Fibroblast of skin of left biceps (primary cell): ENCODE measurements at regions not wholly inside any gene's neighbourhood (a gene's known extent, or its start where the extent isn't known, plus 50 kb on each side); places are given as distances from the start of the nearest gene placed in this dataset.
"Not testable (repeated sequence)": the region's sequence is repeated elsewhere in the genome, so short reads cannot be mapped to it uniquely, and the experiment has no call there.

Experiments used
- DNase-seq, 2 experiments: peaks; one replicate each; pipeline ENCODE4 v3.0.0-alpha.2; 2013; ENCODE audit warnings: low read depth in 2 of 2

DNA sequence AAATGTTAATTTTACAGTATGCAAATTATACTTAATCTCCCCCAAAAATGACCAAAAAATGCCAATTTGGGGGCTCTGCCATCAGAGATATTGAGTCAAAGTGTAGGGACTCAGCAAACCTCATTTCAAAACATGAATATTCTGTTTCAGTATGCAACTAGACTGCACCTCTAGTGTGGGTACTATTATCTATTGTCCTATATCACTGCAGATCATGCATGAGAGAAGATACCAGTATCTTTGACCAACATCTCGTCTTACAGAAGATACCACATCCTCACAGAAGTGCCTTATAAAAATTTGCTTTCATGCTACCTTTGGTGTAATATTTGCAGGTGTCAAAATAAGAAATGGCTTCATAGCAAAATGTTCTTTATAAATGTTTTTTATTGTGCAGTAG is 623.8 kb downstream of the TENT5A start:
- no peak for DNase-seq

DNA sequence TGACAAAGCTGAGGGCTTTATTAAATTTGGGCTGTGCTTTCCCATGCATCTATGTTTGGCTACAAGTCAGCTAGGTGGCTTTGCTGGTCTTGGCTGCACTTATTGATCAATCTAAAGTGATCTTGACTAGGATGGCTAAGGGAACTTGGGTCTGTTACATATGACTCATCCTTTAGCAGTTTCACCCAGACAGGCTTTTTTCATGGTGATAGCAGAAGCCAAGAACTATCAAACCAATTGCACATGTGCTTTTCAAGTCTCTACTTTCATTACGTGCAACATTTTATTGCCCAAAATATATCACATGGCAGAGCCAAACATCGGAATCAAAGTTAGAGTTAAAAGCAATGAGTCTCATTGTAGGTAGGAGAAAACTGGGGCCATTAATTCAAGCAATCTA is 626.3 kb downstream of the TENT5A start:
- peak in 1 of 2 experiments; percentile 26 for DNase-seq

GRCh38 chr6:81120280-81120679 is 632.2 kb downstream of the TENT5A start:
- no peak for DNase-seq

DNA sequence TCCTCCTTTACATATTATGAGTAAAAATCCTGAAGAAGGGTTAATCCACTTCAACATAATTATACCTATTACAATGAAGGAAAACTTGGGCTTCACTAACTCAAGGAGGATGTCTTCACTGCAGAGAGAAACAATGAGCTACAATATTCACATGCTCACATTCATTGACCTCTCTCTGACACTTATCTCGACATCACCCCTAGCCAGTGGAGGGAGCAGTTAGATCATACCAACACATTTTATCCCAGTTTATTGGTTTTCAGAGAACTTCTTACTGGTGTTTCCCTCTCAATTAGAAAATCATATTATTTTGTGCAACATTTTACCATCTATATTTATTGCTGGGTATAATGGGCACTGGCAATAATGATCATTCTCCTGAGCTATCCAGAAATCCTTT is 646.5 kb downstream of the TENT5A start:
- DNase-seq: no peak

GRCh38 chr6:81098109-81098814 is 654.2 kb downstream of the TENT5A start:
- no peak for DNase-seq

GRCh38 chr6:81096464-81096863 is 656.0 kb downstream of the TENT5A start:
- not testable (repeated sequence) for DNase-seq

GRCh38 chr6:81093051-81093450 is 659.4 kb downstream of the TENT5A start:
- no peak for DNase-seq

DNA sequence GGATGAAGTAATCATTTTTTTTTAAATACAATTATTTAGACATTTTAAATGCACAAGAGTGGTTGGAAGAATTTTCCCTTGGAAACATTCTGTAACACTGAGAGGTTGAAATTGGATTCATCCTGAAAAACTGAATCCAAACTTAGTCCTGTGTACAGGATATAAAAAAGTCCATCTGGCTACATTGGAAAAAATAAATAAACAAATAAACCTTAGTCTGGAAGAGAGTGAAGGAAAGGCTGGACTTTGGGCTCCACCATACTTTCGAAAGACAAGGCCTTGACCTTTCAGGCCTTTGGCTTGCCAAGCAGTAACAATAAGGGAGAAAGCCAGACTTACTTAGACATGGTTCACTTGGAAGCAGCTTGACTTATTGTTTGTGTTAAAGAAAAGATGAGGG is 664.3 kb downstream of the TENT5A start:
- no peak for DNase-seq

GRCh38 chr6:81086991-81087390 is 665.5 kb downstream of the TENT5A start:
- DNase-seq: no peak

GRCh38 chr6:81085431-81085790 is 667.1 kb downstream of the TENT5A start:
- DNase-seq: no peak

GRCh38 chr6:81084776-81085430 is 667.6 kb downstream of the TENT5A start:
- no peak for DNase-seq

DNA sequence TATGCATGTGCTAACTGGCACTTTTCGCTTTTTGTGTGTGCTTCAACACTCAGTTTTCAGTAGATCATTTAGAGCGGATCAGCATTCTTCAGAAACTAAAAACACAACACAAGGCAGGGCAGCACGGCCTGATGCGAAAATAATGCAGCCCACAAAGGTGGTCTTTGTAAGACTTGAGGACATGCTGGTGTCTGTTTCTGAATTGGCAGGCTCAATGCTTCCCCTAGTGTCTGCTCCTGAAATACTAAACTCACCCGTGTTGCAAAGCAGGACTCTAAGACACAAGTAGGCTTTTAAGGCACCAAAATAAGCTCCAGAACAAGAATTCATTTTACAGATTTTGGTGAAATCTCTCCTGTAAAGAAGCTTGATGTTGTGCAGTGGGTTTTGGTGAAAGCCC is 676.5 kb downstream of the TENT5A start:
- DNase-seq: no peak

- no peak for DNase-seq
Observed at GRCh38 chr6:81073318-81073717, 679.2 kb downstream of the TENT5A start.

GRCh38 chr6:81071121-81071520 is 681.4 kb downstream of the TENT5A start:
- no peak for DNase-seq

GRCh38 chr6:81067057-81067456 is 685.4 kb downstream of the TENT5A start:
- no peak for DNase-seq

DNA sequence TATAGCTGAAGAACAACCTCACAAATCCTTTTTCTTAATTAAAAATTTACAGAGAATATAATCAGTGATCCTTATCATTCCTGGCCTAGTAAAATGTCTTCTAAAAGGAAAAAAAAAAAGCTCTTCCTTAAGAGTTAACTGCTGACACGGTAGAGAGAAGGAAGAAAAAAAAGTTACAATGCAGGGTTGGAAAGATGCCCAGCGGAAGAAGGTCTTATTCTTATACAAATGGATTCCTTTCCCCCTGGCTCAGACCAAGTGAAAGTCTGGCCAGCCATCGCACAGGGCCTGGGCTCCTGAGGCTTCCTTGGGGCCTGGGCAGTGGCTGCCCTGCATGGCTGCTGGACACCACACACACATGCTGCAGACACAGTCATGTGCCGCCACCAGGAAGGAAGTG is 688.6 kb downstream of the TENT5A start:
- no peak for DNase-seq

GRCh38 chr6:81054036-81054435 is 698.4 kb downstream of the TENT5A start:
- no peak for DNase-seq

DNA sequence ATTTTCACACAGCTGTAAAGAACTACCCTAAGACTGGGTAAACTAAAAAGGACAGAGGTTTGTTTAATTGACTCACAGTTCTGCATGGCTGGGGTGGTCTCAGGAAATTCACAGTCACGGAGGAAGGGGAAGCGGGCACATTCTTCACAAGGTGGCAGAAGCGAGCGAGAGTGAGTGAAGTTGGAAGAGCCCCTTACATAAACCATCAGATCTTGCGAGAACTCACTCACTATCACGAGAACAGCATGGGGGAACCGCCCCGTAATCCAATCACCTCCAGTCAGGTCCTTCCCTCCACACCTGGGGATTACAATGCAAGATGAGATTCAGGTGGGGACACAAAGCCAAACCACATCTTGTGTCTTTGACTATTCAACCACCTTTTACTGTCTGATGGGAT is 700.5 kb downstream of the TENT5A start:
- no peak for DNase-seq

DNA sequence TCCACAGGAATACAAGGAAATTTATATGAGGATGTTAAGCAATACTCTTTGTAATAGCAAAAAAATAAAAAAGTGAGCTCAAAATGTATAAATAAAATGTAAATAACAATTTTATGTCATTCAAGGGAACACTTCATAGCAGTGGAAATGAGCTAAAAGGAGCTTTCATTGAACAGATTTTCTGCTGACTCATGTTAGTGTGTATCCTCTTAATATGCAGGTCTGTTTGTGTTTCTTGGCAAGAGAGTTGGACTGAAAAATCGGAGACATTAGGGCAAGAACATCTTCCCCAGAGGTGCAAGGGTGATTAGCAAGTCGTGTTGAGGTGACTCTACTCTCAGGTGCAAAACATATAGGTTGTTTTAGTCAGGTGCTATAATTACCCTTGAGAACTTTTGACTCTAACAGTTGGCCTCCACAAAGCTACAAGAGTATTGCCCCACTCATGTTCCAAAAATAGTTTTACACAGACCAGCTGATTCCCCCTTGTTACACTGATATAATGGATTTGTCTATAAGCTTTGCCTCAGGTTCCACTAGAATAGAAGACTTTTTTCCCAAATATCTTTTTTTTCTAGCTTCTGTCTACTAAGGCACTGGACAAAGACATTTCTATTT is 702.9 kb downstream of the TENT5A start:
- peak; percentile 4 to 5 for DNase-seq

DNA sequence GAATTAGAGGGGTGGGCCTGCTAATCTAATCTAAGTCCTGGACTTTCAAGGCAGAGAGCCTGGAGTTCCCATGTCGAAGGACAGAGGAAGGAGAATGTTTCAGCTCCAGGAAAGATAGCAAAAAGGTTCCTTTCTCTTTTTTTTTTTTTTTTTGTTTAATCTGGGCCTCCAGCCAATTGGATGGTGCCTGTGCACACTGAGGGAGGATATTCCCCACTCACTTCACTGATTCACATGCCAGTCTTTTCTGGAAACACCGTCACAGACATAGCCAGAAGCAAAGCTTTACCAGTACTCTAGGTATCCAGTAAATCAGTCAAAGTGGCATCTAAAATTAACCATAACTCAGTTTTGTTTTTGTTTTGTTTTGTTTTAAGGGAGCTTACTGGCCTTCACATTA is 721.1 kb downstream of the TENT5A start:
- DNase-seq: no peak

DNA sequence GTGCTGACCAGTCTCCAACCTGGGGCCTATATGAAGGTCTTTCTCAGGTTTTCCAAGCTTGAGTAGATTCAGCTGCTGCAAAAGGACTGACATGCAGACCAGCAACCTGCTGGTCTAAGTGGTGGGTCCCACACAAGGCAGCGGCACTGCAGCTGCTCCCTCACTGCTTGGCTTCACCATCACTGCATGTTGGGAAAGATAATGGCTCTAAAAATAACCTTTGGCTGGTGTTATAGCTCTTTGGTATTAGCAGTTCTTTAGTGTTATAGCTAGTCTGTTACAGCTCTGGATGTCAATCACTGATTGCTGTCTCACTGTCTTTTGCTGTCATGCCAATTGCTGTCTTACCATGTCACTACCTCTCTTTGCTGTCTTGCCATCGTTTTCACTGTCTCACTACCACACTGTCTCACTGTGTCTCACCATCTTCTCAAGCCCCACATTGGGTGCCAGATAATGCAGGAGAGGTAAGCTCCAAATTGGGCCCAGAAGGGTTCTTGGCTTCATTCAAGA is 726.4 kb downstream of the TENT5A start:
- DNase-seq: no peak

GRCh38 chr6:81023709-81024108 is 728.8 kb downstream of the TENT5A start:
- no peak for DNase-seq

- no peak for DNase-seq
Observed at GRCh38 chr6:81023007-81023582, 729.4 kb downstream of the TENT5A start.
